Colonic mucosa (tissue), 4 donors: ENCODE measurements at regions not wholly inside any gene's neighbourhood (a gene's known extent, or its start where the extent isn't known, plus 50 kb on each side); places are given as distances from the start of the nearest gene placed in this dataset.

Experiments used
- DNase-seq: peaks from one replicate; pipeline ENCODE4 v3.0.0-alpha.2; 2020
- H3K27ac ChIP-seq: fragments of 200-600 bp; one replicate; pipeline ENCODE4 v1.8.0; 2021
- H3K27me3 ChIP-seq: fragments of 200-600 bp; one replicate; pipeline ENCODE4 v1.8.0; 2021
- H3K36me3 ChIP-seq: fragments of 200-600 bp; one replicate; pipeline ENCODE4 v1.8.0; 2021
- H3K4me1 ChIP-seq: fragments of 200-600 bp; one replicate; pipeline ENCODE4 v1.8.0; 2021; ENCODE audit warnings: mild to moderate bottlenecking
- H3K4me3 ChIP-seq: fragments of 200-600 bp; one replicate; pipeline ENCODE4 v1.8.0; 2021
- H3K9ac ChIP-seq, 2 donors: one replicate each; pipeline ENCODE4 v1.7.0; 2013; ENCODE audit warnings: control low read depth in 2 of 2, low read depth in 2 of 2, low read length in 2 of 2
- H3K9me3 ChIP-seq: fragments of 200-600 bp; one replicate; pipeline ENCODE4 v1.8.0; 2021
- CTCF ChIP-seq: fragments of 200-600 bp; IDR thresholded peaks from one replicate; pipeline ENCODE4 v1.8.0; 2022; ENCODE audit warnings: antibody characterized with exemption, mild to moderate bottlenecking
- intact Hi-C: fragments of 100-400 bp; cut with DNase I; formaldehyde crosslinking; loops from one replicate; pipeline ENCODE4 v1.14.1; 2022
- donor health status: healthy.
- donor health status: DM: no; HTN: no; CAD: no.
- donor health status: DM: no; HTN: no; CAD: no.

GRCh38 chr3:59446775-59447465, 397.1 kb upstream of the CFAP20DC start:
- H3K9me3 ChIP-seq, result no peaks in the 10 kb centered on the region
- no peak overlapping the region for H3K4me3 ChIP-seq
- H3K9ac ChIP-seq, result no peak overlapping the region
- H3K36me3 ChIP-seq, result no peaks in the 10 kb centered on the region
- no peaks in the 10 kb centered on the region for H3K4me1 ChIP-seq
- no peak for TF ChIP-seq CTCF
- no peak overlapping the region for H3K27ac ChIP-seq
- no peaks in the 10 kb centered on the region for H3K27me3 ChIP-seq
- intact Hi-C loops, result no loop called here
- DNase-seq, result no peak

GRCh38 chr3:59444676-59445075, 394.9 kb upstream of the CFAP20DC start:
- H3K27ac ChIP-seq, result no peak overlapping the region
- no peak for TF ChIP-seq CTCF
- H3K36me3 ChIP-seq, result no peaks in the 10 kb centered on the region
- H3K27me3 ChIP-seq, result no peaks in the 10 kb centered on the region
- no peak for DNase-seq
- H3K9me3 ChIP-seq, result no peaks in the 10 kb centered on the region
- H3K4me1 ChIP-seq, result no peaks in the 10 kb centered on the region
- intact Hi-C loops, result no loop called here
- no peak overlapping the region for H3K4me3 ChIP-seq
- H3K9ac ChIP-seq, result no peak overlapping the region

- intact Hi-C loops, result no loop called here
Observed at GRCh38 chr3:59444294-59444671, 394.5 kb upstream of the CFAP20DC start.

GRCh38 chr3:59443618-59444293, 393.9 kb upstream of the CFAP20DC start:
- no peak overlapping the region for H3K9ac ChIP-seq
- no peaks in the 10 kb centered on the region for H3K4me1 ChIP-seq
- no peaks in the 10 kb centered on the region for H3K36me3 ChIP-seq
- intact Hi-C loops, result no loop called here
- H3K9me3 ChIP-seq, result no peaks in the 10 kb centered on the region
- DNase-seq, result no peak
- H3K27ac ChIP-seq, result no peak overlapping the region
- TF ChIP-seq CTCF, result no peak
- H3K4me3 ChIP-seq, result no peak overlapping the region
- H3K27me3 ChIP-seq, result no peaks in the 10 kb centered on the region

More at GRCh38 chr3:59444294-59444671, 394.5 kb upstream of the CFAP20DC start:
- H3K4me1 ChIP-seq, result no peaks in the 10 kb centered on the region
- no peak overlapping the region for H3K27ac ChIP-seq
- TF ChIP-seq CTCF, result no peak
- no peaks in the 10 kb centered on the region for H3K36me3 ChIP-seq
- no peaks in the 10 kb centered on the region for H3K9me3 ChIP-seq
- H3K4me3 ChIP-seq, result no peak overlapping the region
- H3K9ac ChIP-seq, result no peak overlapping the region
- no peak for DNase-seq
- H3K27me3 ChIP-seq, result no peaks in the 10 kb centered on the region

GRCh38 chr3:59442046-59442445, 392.2 kb upstream of the CFAP20DC start:
- Histone ChIP-seq H3K9ac (no peak overlapping the region), H3K27me3 (no peaks in the 10 kb centered on the region), H3K4me3 (no peak overlapping the region), H3K4me1 (no peaks in the 10 kb centered on the region), H3K9me3 (no peaks in the 10 kb centered on the region), H3K36me3 (no peaks in the 10 kb centered on the region), H3K27ac (no peak overlapping the region)
- no peak for DNase-seq
- intact Hi-C loops, result no loop called here
- TF ChIP-seq CTCF, result no peak
